Prostate gland (tissue), 2 donors: ENCODE measurements at regions not wholly inside any gene's neighbourhood (a gene's known extent, or its start where the extent isn't known, plus 50 kb on each side); places are given as distances from the start of the nearest gene placed in this dataset.

Experiments
- POLR2A ChIP-seq: fragments of 450-650 bp; IDR thresholded peaks from one replicate; pipeline ENCODE4 v1.6.1; 2016; ENCODE audit warnings: antibody characterized with exemption, mild to moderate bottlenecking
- TF ChIP-seq, protein P1 (sequence below), 4 experiments: fragments of 200-600 bp in 2 of 4; fragments of 450-650 bp in 2 of 4; sonication (generic) in 2 of 4; IDR thresholded peaks; 1 replicate in 3 of 4; 2 replicates in 1 of 4; pipeline ENCODE4 v1.5.1; 2016 to 2019; ENCODE audit warnings: antibody characterized with exemption in 4 of 4, mild to moderate bottlenecking in 2 of 4, moderate library complexity in 2 of 4

DNA sequence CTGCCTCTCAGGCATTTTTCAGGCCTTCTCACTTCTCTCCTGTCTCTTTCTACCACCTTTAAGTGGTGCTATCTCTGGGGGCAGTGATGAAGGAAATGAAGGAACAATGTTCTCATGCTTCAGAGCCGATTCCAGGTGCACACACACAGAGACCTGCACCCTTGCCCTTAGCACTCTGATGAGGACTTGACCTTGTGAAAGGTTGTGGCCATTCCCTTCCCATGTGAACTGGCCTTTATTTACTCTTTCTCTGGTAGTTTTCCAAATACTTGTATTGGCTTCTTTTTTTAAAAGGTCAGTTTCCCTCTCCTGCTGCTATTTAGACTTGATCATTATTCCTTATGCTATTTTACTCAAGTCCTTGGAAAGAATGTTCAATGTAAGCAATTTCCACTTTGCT lies 188.6 kb downstream of the MDFIC start:
- TF ChIP-seq POLR2A, result no peak
- TF ChIP-seq, protein P1, sequence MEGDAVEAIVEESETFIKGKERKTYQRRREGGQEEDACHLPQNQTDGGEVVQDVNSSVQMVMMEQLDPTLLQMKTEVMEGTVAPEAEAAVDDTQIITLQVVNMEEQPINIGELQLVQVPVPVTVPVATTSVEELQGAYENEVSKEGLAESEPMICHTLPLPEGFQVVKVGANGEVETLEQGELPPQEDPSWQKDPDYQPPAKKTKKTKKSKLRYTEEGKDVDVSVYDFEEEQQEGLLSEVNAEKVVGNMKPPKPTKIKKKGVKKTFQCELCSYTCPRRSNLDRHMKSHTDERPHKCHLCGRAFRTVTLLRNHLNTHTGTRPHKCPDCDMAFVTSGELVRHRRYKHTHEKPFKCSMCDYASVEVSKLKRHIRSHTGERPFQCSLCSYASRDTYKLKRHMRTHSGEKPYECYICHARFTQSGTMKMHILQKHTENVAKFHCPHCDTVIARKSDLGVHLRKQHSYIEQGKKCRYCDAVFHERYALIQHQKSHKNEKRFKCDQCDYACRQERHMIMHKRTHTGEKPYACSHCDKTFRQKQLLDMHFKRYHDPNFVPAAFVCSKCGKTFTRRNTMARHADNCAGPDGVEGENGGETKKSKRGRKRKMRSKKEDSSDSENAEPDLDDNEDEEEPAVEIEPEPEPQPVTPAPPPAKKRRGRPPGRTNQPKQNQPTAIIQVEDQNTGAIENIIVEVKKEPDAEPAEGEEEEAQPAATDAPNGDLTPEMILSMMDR (IDR thresholded peaks at IDR 0.05), result no peak
